HepG2 (cell line): ENCODE measurements at regions not wholly inside any gene's neighbourhood (a gene's known extent, or its start where the extent isn't known, plus 50 kb on each side); places are given as distances from the start of the nearest gene placed in this dataset.
"Not testable (repeated sequence)": the region's sequence is repeated elsewhere in the genome, so short reads cannot be mapped to it uniquely, and the experiment has no call there.

Experiments used
- ATAC-seq: fragments of 200-7000 bp; cut with Tn5 transposase; 3 replicates; pipeline ENCODE4 v1.9.1; 2020; ENCODE audit warnings: mild to moderate bottlenecking, moderate library complexity
- BruUV-seq: library from RNA; stranded (reverse); fragments of 400-500 nt; replicated peaks from 2 replicates; lab custom pipeline; 2021; lab: Mats Ljungman, UMichigan
- CTCF ChIA-PET: fragments of 300-600 bp; formaldehyde crosslinking; extraction: SDS; loops from one replicate; lab custom pipeline; 2021; ENCODE audit warnings: low total read pairs, inconsistent platforms, low intra/inter-chr PET ratio; lab: Yijun Ruan, JAX
- POLR2A ChIA-PET: fragments of 350-600 bp; sonication (Branson Sonifier 250); formaldehyde crosslinking; loops from one replicate; lab custom pipeline; 2020; ENCODE audit warnings: antibody characterized with exemption, inconsistent platforms; lab: Yijun Ruan, JAX
- DNase-seq: peaks from one replicate; pipeline ENCODE4 v3.0.0-alpha.2; 2015; ENCODE audit warnings: low spot score
- FAIRE-seq: peaks from 3 replicates; lab custom pipeline; 2011; peaks lifted over from hg19 to GRCh38; lab: Jason Lieb, UNC
- H2AFZ ChIP-seq: one replicate; pipeline ENCODE4 v1.6.1; 2011; ENCODE audit warnings: low read length, inconsistent platforms
- H3K27ac ChIP-seq: fragments of 300-600 bp; 3 replicates; pipeline ENCODE4 v1.8.0; 2011; ENCODE audit warnings: mixed run types, mild to moderate bottlenecking, mixed read lengths, low read length, inconsistent platforms; ENCODE audit not compliant: insufficient read depth; ENCODE audit errors: extremely low read length
- H3K27me3 ChIP-seq, 2 experiments: fragments of 200-600 bp in 1 of 2; 2 replicates in 1 of 2; 3 replicates in 1 of 2; pipeline versions ENCODE4 v1.6.0 to v1.8.0; 2011; ENCODE audit warnings: low read length in 2 of 2, mild to moderate bottlenecking in 2 of 2, moderate library complexity in 2 of 2, inconsistent platforms in 1 of 2; ENCODE audit not compliant: insufficient read depth in 2 of 2, control insufficient read depth in 1 of 2
- H3K36me3 ChIP-seq, 2 experiments: fragments of 200-600 bp in 1 of 2; replicated peaks in 1 of 2; 2 replicates in 1 of 2; 3 replicates in 1 of 2; pipeline versions ENCODE4 v1.5.1 to v1.8.0; 2011; ENCODE audit warnings: low read length in 2 of 2, inconsistent platforms in 1 of 2; ENCODE audit not compliant: insufficient read depth in 2 of 2, control insufficient read depth in 1 of 2
- H3K4me1 ChIP-seq: 2 replicates; pipeline ENCODE4 v1.5.1; 2012; ENCODE audit warnings: low read length, inconsistent platforms; ENCODE audit not compliant: insufficient read depth
- H3K4me2 ChIP-seq: 2 replicates; pipeline ENCODE4 v1.6.0; 2011; ENCODE audit warnings: low read depth, low read length, inconsistent platforms
- H3K4me3 ChIP-seq, 3 experiments: fragments of 200-600 bp in 1 of 3; sonication (generic), shearing (Covaris generic) in 1 of 3; replicated peaks in 1 of 3; 2 replicates each; pipeline ENCODE4 v1.5.1; 2011 to 2016; ENCODE audit warnings: low read length in 3 of 3, inconsistent platforms in 2 of 3, low read depth in 2 of 3, mild to moderate bottlenecking in 2 of 3, control low read depth in 1 of 3, mixed read lengths in 1 of 3; ENCODE audit not compliant: insufficient read depth in 1 of 3
- H3K79me2 ChIP-seq: one replicate; pipeline ENCODE4 v1.6.1; 2011; ENCODE audit warnings: low read length, inconsistent platforms; ENCODE audit not compliant: insufficient read depth
- H3K9ac ChIP-seq: 2 replicates; pipeline ENCODE4 v1.6.0; 2011; ENCODE audit warnings: mild to moderate bottlenecking, low read depth, low read length, inconsistent platforms; ENCODE audit not compliant: insufficient read depth
- H3K9me3 ChIP-seq: 2 replicates; pipeline ENCODE4 v1.5.1; 2012; ENCODE audit warnings: mild to moderate bottlenecking, low read length
- H4K20me1 ChIP-seq: 2 replicates; pipeline ENCODE4 v1.6.0; 2011; ENCODE audit warnings: inconsistent platforms, mild to moderate bottlenecking, low read length, moderate library complexity; ENCODE audit not compliant: insufficient read depth
- ERF ChIP-seq: IDR thresholded peaks from 2 replicates; pipeline ENCODE4 v1.6.1; 2018; ENCODE audit warnings: missing biosample characterization, missing genetic modification reagents
- EZH2 ChIP-seq: conservative IDR thresholded peaks from 2 replicates; pipeline ENCODE4 v1.6.1; 2012; ENCODE audit warnings: mild to moderate bottlenecking, low read depth, low read length, moderate library complexity
- FOXP1 ChIP-seq, 2 experiments: fragments of 450-650 bp in 1 of 2; IDR thresholded peaks; 2 replicates each; pipeline ENCODE4 v1.6.1; 2017 to 2018; ENCODE audit warnings: antibody characterized with exemption in 1 of 2
- MIER2 ChIP-seq: IDR thresholded peaks from 2 replicates; pipeline ENCODE4 v1.6.1; 2016; ENCODE audit warnings: missing biosample characterization, missing genetic modification reagents
- MTA1 ChIP-seq: sonication (generic); formaldehyde crosslinking; IDR thresholded peaks from 2 replicates; pipeline ENCODE4 v1.4.0; 2020; ENCODE audit warnings: missing genetic modification reagents, mild to moderate bottlenecking, borderline replicate concordance
- ZBTB42 ChIP-seq: sonication (generic); formaldehyde crosslinking; IDR thresholded peaks from 2 replicates; pipeline ENCODE4 v1.5.0; 2020; ENCODE audit warnings: mild to moderate bottlenecking, missing genetic modification reagents
- ZNF703 ChIP-seq: sonication (generic); formaldehyde crosslinking; IDR thresholded peaks from 2 replicates; pipeline ENCODE4 v1.5.1; 2020; ENCODE audit warnings: missing genetic modification reagents, mild to moderate bottlenecking, moderate library complexity, borderline replicate concordance
- ZNF879 ChIP-seq: sonication (generic); formaldehyde crosslinking; IDR thresholded peaks from 2 replicates; pipeline ENCODE4 v1.8.1; 2023; ENCODE audit warnings: missing genetic modification reagents
- WGBS: methylation state at CpG from one replicate; pipeline ENCODE4 v1.1.6; 2017; ENCODE audit warnings: low lambda C conversion rate; 5-methylcytosine and 5-hydroxymethylcytosine counted together
- in situ Hi-C: cut with HindIII; loops from 2 replicates; pipeline ENCODE4 v1.10.0; 2017; ENCODE audit warnings: low pct_unique_long_range_greater_than_20kb; ENCODE audit not compliant: extremely low pct_ligation_motif_present
- intact Hi-C: fragments of 100-400 bp; cut with micrococcal nuclease; formaldehyde crosslinking; loops from one replicate; pipeline ENCODE4 v1.10.0; 2022; ENCODE audit not compliant: unreplicated experiment
- TF ChIP-seq, protein P1 (sequence below): sonication (generic); formaldehyde crosslinking; IDR thresholded peaks from 2 replicates; pipeline ENCODE4 v1.4.0; 2020; ENCODE audit warnings: missing genetic modification reagents
- TF ChIP-seq, protein P2 (sequence below): sonication (generic); formaldehyde crosslinking; IDR thresholded peaks from 2 replicates; pipeline ENCODE4 v1.4.0; 2020; ENCODE audit warnings: missing genetic modification reagents
- TF ChIP-seq, protein P3 (sequence below): sonication (generic); formaldehyde crosslinking; IDR thresholded peaks from 2 replicates; pipeline ENCODE4 v1.4.0; 2020; ENCODE audit warnings: mild to moderate bottlenecking, missing genetic modification reagents

DNA sequence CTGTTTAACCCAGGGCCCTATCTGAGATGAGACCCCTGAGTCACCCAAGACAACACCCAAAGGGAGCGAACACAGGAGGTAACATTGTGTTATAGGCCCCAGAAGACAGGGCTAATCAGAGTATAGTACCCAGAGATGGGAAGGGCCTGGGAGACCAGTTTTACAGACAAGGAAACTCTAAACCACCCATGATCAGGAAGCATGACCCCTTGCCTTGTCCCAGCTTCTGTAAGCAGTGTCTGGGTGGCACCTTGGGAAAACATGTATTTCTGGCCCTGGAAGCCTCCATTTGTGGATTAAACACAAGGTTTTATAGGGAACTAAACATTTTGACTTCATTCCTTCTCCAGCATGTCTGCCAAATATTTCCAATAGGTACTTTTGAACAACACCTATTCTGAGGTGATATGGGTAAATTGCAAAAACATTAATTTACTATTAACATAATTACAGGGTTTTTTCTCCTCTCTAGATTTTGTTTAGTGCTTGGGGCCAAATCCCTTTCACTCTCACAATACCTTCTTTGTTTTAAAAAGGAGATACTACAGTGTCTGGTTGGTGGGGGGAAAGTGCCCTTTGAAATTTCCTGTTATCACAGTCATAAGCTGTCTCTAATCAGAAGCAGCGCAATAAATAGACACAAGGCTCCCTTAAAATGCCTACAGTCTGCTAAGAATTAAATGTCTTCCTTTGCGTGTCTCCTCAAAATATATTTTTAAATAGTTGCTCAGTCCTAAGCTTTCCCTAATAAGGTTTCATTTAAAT is 341.1 kb downstream of the BCL11A start:
- no peak for FAIRE-seq
- DNase-seq: no peak
- no peaks in the 10 kb centered on the region for H4K20me1 ChIP-seq
- no TSS peak for BruUV-seq
- no peaks in the 10 kb centered on the region for H3K4me1 ChIP-seq
- TF ChIP-seq MIER2 (CRISPR knock-in tag) (no peak), ZBTB42 (CRISPR knock-in tag) (no peak), EZH2 (no peak), ERF (CRISPR knock-in tag) (no peak), ZNF703 (CRISPR knock-in tag) (no peak), ZNF879 (no peak), FOXP1 (IDR thresholded peaks at IDR 0.05) (no peak), FOXP1 (CRISPR knock-in tag; IDR thresholded peaks at IDR 0.05) (no peak), MTA1 (CRISPR knock-in tag) (no peak)
- TF ChIP-seq, protein P1, sequence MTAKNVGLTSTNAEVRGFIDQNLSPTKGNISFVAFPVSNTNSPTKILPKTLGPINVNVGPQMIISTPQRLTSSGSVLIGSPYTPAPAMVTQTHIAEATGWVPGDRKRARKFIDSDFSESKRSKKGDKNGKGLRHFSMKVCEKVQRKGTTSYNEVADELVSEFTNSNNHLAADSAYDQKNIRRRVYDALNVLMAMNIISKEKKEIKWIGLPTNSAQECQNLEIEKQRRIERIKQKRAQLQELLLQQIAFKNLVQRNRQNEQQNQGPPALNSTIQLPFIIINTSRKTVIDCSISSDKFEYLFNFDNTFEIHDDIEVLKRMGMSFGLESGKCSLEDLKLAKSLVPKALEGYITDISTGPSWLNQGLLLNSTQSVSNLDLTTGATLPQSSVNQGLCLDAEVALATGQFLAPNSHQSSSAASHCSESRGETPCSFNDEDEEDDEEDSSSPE (CRISPR knock-in tag): no peak
- TF ChIP-seq, protein P2, sequence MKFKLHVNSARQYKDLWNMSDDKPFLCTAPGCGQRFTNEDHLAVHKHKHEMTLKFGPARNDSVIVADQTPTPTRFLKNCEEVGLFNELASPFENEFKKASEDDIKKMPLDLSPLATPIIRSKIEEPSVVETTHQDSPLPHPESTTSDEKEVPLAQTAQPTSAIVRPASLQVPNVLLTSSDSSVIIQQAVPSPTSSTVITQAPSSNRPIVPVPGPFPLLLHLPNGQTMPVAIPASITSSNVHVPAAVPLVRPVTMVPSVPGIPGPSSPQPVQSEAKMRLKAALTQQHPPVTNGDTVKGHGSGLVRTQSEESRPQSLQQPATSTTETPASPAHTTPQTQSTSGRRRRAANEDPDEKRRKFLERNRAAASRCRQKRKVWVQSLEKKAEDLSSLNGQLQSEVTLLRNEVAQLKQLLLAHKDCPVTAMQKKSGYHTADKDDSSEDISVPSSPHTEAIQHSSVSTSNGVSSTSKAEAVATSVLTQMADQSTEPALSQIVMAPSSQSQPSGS: no peak
- TF ChIP-seq, protein P3, sequence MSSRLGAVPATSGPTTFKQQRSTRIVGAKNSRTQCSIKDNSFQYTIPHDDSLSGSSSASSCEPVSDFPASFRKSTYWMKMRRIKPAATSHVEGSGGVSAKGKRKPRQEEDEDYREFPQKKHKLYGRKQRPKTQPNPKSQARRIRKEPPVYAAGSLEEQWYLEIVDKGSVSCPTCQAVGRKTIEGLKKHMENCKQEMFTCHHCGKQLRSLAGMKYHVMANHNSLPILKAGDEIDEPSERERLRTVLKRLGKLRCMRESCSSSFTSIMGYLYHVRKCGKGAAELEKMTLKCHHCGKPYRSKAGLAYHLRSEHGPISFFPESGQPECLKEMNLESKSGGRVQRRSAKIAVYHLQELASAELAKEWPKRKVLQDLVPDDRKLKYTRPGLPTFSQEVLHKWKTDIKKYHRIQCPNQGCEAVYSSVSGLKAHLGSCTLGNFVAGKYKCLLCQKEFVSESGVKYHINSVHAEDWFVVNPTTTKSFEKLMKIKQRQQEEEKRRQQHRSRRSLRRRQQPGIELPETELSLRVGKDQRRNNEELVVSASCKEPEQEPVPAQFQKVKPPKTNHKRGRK (CRISPR knock-in tag): no peak
- H3K4me2 ChIP-seq: no peak overlapping the region
- no peak overlapping the region for H3K4me3 ChIP-seq
- no peak overlapping the region for H3K27ac ChIP-seq
- POLR2A ChIA-PET: no interaction called here
- intact Hi-C loops: no loop called here
- no peaks in the 10 kb centered on the region for H3K27me3 ChIP-seq
- no peaks in the 10 kb centered on the region for H3K79me2 ChIP-seq
- no peaks in the 10 kb centered on the region for H3K36me3 ChIP-seq
- no peak overlapping the region for H2AFZ ChIP-seq
- in situ Hi-C loops: no loop called here
- WGBS: 17% methylated on average over 3 of the region's 3 CpGs
- no peak overlapping the region for H3K9ac ChIP-seq
- no peak for ATAC-seq
- no peaks in the 10 kb centered on the region for H3K9me3 ChIP-seq
- CTCF ChIA-PET: no interaction called here

DNA sequence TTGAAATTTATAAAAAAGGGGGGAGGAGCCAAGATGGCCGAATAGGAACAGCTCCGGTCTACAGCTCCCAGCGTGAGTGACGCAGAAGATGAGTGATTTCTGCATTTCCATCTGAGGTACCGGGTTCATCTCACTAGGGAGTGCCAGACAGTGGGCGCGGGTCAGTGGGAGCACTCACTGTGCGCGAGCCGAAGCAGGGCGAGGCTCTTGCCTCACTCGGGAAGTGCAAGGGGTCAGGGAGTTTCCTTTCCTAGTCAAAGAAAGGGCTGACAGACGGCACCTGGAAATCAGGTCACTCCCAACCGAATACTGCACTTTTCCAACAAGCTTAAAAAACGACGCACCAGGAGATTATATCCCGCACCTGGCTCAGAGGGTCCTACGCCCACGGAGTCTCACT is 364.4 kb downstream of the BCL11A start:
- H3K27ac ChIP-seq, BruUV-seq, in situ Hi-C loops, H3K79me2 ChIP-seq, ATAC-seq, H3K4me1 ChIP-seq, H3K27me3 ChIP-seq, H4K20me1 ChIP-seq, CTCF ChIA-PET, DNase-seq, H2AFZ ChIP-seq, POLR2A ChIA-PET, FAIRE-seq, H3K9ac ChIP-seq, intact Hi-C loops, H3K36me3 ChIP-seq, H3K4me3 ChIP-seq, H3K4me2 ChIP-seq: not testable (repeated sequence)
- peaks cover 15% of the 10 kb centered on the region; the same call in 1 of the 2 replicates for H3K9me3 ChIP-seq
- WGBS: 72% methylated on average over 19 of the region's 19 CpGs
